Pons (tissue), 1 donor: ENCODE measurements at regions not wholly inside any gene's neighbourhood (a gene's known extent, or its start where the extent isn't known, plus 50 kb on each side); places are given as distances from the start of the nearest gene placed in this dataset.
"Not testable (repeated sequence)": the region's sequence is repeated elsewhere in the genome, so short reads cannot be mapped to it uniquely, and the experiment has no call there.

Experiments
- DNase-seq: peaks from one replicate; pipeline ENCODE4 v3.0.0-alpha.2; 2016; ENCODE audit warnings: low spot score

DNA sequence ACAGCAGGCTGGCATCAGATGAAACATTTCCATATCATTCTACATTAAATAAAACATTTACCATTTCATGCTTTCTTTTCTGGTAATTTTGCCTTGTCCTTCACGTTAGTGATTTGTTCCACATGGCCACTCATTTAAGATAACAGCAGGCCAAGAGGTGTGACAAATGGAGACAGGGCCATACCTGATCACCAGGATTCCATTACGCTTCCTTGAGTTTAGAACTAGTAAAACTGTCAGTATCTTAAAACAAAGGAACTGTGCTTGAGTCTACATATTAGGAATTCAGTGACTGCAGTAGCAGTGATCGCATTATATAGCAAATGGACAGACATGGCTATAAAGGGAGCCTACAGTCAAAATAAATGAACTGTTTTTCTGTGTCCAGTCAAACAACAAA, 155.1 kb upstream of the FSHR start:
- DNase-seq = no peak

DNA sequence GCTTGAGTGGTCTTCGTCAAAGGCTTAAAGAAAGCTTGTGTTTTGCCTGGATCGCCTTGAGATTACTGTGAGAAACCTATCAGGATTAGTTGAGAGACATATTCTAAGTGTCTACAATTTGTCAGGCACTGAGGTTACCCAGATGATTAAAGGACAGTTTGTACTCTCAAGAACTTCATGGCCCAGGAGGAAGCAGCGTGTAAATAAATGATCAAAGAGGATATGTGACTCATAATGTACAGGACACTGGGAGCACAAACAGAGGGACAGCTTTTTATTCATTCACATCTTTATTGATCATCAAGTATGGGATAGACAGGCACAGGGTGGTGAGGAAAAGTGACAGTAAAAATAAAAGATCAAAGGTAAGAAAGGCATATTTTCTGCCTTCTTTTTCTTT, 152.6 kb upstream of the FSHR start:
- DNase-seq = no peak

DNA sequence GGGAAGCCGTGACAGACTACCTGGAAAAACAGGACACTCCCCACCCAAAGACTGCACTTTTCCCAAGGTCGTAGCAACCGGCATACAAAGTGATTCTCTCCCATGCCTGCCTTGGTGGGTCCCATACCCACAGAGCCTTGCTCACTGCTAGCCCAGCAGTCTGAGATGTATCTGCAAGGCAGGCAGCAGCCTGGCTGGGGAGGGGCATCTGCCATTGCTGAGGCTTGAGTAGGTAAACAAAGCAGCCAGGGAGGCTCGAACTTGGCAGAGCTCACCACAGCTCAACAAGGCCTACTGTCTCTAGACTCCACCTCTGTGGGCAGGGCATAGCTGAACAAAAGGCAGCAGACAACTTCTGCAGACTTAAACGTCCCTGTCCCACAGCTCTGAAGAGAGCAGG, 144.4 kb upstream of the FSHR start:
- not testable (repeated sequence) for DNase-seq

DNA sequence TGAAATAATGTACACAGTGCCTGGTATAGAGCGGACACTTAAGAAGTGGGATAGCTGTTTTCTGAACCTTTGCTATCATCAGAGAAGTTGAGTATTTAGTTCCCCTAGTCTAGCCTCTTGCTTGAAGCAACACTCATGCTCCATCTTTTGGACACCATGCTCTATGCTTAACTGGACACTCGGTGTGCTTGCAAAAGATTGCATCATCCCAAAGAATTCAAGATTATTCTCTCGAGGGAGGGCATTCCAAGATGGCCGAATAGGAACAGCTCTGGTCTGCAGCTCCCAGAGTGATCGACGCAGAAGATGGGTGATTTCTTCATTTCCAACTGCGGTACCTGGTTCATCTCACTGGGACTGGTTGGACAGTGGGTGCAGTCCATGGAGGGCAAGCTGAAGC, 143.9 kb upstream of the FSHR start:
- DNase-seq = no peak

DNA sequence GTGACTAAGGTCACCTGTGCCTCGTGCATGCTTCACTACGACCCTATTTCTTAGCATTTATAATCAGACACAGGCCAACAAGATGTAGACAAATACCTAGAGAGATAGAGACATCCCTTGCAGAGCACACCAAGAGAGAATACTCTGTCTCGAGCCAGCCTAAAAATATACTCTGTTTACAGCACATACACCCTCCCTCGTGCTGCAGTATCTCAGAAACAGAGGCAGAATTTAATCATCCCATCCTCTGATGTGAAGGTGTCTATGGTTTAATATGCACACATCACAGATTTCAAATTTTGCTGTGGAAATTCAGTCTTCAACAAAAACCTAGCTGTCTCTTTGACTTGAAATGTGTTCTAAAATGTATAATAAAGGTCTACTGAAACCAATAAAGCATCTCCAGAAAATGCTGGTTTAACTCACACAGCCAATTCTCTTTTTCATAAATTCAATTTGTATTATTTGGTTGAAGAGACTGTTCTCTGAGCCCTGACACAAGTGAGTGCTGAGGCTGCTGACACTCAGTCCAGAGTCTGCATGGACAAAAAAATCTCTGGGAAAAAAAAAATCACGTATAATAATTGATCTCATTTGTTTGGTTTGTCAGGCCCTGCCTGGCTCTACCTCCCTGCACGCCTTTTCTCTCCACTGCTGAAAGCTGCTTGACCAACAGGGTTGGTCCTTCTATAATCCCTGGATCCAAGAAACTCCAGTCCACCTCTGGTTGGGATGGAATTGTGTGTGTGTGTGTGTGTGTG, 142.0 kb upstream of the FSHR start:
- DNase-seq = no peak

DNA sequence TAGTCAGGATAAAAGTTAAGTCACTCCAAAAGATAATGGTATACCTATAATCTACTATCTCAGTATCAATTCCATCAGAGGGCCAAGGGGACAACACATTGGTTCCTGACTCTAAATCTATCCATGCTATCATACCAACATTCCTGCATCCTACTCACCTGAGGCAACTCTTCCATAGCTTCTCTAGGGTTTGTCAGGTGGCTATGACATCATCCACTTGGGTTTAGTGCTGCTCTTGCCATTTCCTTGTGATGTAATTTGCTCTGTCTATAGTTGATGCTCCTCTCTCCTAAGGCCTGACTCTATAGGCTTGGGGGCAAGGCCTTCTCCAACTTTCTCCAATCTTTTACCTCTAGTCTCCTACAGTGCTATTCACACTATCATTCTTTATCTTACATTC, 139.9 kb upstream of the FSHR start:
- DNase-seq = no peak

DNA sequence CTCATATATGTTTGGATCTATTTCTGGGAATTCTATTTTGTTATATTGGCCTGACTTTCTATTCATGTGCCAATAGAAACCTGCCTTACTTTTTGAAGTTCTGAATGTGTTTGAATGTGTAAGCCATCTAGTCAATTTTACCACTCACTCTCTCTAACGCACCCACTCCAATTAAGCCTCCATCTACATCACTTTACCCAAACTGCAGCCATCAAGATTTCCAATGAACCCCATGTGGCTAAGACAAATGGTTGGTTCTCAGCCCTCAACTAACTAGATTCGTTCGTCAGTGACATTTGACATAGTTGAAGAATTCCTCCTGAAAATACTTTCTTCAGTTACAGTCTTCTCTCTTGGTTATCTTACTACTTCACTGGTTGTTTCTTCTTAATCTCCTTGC, 137.3 kb upstream of the FSHR start:
- no peak for DNase-seq

DNA sequence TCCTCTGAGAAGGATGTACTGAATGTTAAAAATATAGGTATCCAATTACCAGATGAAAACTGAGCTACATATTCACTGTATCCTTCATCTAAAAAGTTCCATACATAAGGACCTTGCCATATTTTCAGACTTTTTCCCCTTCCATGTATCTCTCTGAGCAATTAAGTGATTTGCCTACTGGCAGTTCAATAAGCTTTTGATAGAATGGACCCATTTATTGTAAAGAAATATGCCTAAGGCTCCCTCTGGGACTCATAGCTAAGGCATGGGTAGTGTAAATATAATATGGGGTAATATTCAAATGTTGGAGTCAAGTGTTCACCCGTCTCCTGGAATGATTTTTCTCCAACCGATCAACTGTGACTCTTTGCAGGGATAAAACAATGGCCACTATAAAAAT, 135.4 kb upstream of the FSHR start:
- DNase-seq = no peak

DNA sequence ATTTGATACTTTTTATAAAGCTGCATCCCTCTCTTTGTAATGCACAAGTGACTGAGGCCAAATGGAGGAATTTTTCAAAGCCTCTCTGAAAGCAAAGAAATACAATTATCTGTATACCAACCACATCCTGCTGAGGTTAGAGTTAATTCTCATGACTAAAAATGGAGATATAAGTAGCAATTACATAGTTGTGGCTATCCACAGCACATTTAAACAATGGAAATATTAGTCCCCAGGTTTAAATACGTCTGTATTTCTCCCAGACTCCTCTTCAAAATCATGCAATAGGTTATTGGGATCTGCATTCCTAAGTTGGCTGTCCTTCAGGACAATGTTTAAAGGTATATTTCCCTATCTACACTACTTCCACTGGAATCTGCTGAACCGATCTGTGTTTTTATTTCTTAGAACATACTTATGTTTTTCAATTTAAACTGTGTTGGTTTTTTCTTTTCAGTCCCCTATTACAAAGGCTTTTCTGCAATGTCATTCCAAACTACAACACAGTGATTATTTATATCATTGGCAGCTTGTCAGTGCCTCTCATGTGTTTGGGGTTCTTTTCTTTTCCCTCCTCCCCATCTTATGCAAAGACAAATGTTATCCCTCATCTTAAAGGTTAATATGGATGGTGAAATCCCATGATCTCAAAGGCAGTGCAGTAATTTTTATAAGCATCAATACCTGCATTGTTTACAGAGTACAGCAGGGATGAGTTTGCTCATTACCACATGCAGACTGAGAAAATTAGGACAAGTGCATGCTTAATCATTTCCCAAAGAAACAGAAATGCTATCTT, 134.8 kb upstream of the FSHR start:
- DNase-seq = peak; percentile 80

DNA sequence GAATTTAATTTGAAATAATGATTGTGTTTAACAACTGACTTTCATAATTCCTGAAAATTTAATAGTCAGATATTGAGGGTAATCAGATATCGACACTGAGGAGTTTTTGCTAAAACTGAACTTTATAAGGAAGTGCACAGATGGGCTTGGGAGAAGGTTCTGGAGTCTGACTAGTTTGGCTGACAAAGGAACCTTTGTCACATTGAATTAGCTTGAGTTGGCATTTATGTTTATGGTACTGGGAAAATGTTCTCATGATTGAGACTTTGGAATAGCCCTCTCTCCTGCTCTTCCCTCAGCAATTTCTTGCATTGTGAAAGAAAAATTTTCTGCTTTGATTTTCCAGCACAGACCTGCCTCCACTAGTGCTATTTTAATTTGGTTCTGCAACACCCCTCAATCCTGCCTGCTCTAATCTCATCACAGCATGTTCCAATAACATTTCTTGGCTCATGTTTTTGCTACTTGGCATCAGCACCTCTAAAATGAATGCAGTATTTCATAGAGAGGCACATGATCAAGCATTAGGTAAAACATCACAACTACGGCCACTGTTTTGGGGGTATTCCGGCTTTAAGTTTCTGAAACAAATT, 133.9 kb upstream of the FSHR start:
- peak; percentile 79 for DNase-seq

DNA sequence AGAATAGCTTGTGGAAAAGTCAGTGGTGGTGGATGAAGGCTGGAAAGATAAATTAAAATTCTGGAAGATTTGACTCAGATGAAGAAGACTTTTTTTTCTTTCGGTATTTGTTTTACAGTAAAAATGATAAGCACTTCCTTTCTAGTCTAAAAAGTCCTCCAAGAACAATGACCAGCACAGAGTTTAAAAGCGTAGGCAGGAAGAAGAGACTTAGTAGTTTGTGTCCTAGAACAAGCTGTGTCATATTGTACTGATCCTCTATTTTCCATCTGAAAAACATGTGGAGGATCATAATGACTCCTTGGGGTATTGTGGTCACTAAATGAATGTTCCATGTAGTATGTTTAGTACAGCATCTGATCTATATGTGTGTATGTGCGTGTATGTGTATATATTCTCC, 132.4 kb upstream of the FSHR start:
- no peak for DNase-seq

DNA sequence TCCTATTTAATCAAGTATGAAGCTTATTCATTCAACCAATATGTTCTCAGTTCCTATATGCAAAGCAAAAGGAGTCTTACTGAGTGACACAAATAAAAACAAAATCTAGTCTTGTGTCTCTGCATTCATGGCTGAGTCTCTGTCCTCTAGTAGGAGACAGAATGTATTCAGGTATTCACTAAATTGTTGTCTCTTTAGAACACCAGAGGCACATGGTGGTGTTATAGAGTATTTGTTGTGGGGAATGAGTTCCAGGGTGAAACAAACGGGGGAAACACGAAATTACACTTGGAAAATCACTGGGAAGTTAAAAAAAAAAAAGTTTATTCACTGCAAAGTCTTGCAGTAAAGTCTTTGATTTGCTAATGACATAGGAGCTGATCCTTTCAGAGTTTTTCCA, 131.7 kb upstream of the FSHR start:
- DNase-seq = no peak

DNA sequence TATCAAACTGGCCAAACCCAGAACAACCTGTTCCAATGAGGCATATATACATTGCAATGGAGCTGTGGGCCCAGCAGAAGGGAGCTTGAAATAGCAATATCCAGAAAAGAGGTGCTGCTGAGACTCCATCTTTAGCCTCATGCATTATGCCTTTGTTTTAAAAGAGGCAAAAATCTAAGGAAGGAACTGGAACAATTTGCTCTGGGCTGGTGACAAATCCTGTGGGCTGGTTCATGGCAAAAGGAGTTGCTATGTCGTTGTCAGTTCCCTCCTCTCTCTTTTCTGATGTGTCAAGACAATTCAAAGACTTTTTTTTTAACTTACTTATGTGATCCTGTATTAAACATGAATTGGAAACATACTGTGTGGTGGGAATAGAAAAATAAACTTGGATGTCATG, 124.2 kb upstream of the FSHR start:
- DNase-seq = no peak

DNA sequence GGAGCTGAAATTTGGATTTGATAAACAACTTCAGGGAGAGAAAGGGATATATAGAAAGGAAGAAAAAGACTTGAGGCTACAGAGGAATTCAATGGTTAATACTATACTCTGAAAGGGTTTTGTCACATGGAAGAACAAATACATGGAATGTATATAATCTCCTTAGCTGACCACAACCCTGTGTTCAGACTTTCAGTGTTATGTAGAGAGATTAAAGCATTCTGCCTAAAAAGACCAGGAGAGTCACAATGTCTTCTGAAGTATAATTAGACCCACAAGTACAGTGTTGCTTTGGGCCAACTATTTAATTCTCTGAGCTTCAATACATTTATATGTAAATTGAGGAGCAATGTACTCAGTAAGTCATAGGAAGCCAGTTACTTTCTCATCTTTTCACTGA, 123.8 kb upstream of the FSHR start:
- no peak for DNase-seq

DNA sequence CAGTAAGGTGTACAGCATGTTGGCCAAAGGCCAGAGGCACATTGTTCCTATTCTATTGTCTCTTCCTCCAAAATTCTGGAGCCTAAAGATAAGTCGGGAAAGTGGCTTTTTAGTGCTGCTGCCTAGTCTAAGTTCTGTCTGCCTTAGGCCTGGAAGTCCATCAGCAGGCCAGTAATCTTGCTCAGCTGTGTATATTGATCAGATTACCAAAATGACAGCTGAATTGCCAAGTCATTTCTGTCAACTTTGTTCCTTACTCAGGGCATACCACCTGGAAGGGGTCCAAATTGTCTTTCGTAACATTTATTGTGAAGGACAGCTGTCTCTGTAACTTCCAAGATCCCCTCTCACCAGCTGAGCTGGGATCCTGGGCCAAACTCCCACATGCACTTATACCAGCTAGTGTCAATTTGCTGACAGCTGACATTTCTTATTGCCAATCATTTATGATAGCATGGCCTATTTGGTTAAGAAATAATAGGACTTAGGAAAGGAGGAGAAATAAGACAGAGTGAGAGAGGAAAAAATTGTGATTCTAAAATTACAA, 116.8 kb upstream of the FSHR start:
- no peak for DNase-seq

DNA sequence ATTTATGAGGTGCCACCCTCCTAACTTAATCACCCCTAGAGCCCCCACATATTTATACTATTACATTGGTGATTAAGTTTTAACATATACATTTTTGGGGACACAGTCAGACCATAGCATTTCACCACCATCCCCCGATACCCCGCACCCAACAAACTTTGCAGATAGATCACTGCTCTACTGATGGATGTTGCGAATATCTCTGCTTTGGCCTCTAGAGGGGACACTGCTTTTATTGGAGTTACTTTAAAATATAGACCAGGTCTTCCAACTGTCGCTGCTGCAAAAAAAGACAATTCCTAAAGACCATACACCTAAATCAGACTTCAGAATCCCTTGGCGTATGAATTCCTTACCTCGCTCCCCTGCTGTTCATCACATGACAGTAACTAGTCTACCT, 115.8 kb upstream of the FSHR start:
- DNase-seq = no peak

DNA sequence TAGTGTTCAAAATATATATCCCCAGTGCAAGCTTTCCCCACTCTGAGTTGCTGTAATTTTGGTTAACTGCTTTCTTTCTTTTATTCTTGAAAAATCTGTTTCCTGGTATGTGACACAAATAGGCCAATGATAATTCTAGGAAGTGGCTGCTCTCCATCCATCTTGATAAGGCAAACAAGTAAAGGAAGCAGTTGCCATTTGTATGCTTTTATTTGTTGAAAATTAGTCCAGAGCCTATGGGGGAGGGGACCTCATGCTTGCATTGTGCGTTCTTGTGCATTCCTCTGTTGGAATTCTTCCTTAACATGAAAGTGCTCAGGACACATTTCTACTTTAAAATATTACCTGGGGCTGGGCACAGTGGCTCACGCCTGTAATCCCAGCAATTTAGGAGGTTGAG, 111.2 kb upstream of the FSHR start:
- no peak for DNase-seq

DNA sequence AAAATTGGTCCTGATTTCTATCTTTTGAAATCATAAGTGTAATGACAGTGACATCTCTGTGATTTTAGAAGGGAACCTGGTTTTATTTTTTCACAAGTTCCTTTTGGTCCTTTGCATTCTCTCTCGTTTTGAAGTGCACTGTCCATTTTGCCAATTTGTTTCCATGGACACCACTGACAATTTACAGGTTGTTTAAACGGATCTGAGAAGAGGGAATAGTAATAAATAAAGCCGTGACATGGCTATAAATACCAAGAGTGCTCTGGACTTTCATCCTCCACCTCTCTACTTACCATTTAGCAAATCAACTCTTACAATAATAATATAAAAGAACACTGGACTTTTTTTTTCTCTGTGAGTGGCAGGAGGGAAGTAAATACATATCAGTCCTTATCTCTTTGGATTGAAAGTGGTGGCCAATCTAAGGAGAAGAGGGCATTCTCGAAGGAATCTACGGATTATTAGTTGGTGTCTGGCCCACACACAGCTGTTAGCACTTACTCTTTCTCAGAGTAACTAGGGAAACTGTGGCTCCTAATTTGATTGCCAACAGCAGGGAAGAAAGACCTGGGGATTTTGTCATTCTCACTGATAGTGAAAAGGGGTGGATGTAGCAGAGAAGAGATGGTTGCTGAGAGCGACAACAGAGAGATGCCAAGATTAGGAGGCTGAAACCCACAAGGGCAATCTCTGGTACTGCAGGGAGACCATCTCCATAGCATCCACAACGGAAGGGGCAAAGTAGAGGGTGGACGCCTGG, 108.7 kb upstream of the FSHR start:
- DNase-seq = no peak

DNA sequence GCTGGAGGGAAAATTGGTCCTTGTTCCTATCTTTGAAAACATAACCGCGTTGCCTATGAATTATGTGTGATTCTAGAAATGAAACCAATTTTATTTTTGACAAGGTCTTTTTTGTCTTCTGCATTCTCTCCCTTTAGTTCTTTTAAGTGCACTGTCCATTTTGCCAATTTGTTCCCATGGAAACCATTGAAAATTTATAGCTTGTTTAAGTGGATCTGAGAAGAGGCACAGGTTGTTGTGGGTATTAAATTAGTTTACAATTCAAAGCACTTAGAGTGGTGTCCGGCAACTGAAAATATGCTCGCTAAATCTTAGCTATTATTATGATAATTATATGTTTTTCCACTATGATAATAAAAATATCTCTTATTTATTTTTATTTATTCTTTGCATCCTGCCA, 107.5 kb upstream of the FSHR start:
- DNase-seq = no peak

DNA sequence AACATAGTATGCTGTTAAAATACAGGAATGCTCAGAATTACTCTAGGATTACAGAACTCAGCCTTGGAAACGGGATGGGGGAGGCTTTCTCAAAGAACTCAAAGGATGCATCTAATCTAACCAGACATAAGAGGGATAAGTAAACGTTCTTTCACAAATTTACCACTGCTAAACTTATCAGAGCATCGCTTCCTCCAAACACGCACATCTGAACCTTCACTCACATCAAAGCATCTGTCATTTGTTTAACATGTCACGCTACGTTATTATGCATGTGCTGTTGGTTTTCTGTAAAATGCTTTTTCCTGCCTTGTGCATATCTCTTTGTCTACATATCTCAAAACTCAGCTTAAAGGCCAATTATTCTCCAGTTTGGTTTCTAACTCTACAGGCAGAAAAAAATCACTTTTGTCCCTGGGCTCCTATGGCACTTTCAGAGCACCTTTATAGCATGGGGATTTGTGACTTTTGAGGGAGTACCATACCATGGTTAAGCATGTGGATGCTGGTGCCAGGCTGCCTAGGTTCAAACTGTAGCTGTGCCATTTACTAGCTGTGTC, 106.7 kb upstream of the FSHR start:
- no peak for DNase-seq

DNA sequence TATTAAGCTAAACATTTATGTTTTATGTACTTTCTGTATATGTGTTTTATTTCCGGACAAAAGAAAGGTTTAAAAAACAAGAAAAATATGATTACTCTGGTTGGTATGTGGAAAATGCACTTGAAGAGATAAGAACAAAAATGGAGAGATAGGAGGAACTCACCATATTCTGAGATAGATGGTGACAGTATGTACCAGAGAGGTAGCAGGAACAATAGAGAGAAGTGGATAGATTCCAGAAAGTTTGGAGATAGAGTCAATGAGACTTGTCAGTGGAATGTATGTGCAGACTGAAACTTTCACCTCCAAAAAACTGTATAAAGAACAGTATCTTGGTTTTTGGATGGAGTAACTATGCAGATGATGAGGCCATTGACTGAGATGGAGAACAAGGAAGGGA, 105.6 kb upstream of the FSHR start:
- no peak for DNase-seq

DNA sequence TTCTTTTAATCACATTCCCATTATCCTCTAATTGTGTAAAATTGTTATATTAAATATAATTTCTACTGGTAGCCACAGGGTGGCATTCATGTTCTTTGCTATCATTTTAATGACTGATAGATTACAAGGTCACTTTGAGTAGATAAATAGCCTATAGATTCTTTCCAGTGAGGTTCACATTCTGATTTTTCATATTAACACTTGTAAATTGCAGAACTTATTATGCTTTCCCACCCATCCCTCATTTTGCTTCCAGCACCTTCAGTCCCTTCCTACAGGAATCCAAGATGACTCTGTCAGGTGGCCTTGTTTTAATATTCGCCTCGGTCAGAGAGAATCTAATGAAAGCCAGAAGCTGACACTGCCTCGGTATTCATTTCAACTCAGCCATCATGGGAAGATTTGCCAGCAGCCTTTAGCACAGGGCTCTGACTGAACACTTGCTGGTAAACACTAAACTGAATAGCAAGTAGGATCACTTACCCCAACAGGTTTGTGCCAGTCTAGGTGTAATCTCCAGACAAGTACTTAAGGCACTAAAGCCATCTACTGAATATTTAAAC, 101.2 kb upstream of the FSHR start:
- peak; percentile 43 for DNase-seq
